ENCODE measurements at regions not wholly inside any gene's neighbourhood (a gene's known extent, or its start where the extent isn't known, plus 50 kb on each side); places are given as distances from the start of the nearest gene placed in this dataset.

- TF ChIP-seq SUZ12 (IDR thresholded peaks at IDR 0.05; ENCODE audit: extremely low read depth, insufficient read depth, insufficient read length) = no peak
- TF ChIP-seq YY1 (IDR thresholded peaks at IDR 0.05; ENCODE audit: insufficient read depth, insufficient read length) = no peak
- no peak for TF ChIP-seq ZNF274 (IDR thresholded peaks at IDR 0.05; ENCODE audit: low read depth, low read length)
Observed at GRCh38 chr2:173458991-173459780, 104.5 kb downstream of the CDCA7 start.
